Loucy (cell line): ENCODE measurements at regions not wholly inside any gene's neighbourhood (a gene's known extent, or its start where the extent isn't known, plus 50 kb on each side); places are given as distances from the start of the nearest gene placed in this dataset.

Source experiments
- EZH2phosphoT487 ChIP-seq: fragments of 200-600 bp; IDR thresholded peaks from 2 replicates; pipeline ENCODE4 v1.6.1; 2018; ENCODE audit warnings: antibody characterized with exemption, mild to moderate bottlenecking, moderate library complexity, borderline replicate concordance
- TF ChIP-seq, protein P1 (sequence below): fragments of 200-600 bp; sonication (generic); conservative IDR thresholded peaks from 2 replicates; pipeline ENCODE4 v1.5.1; 2014; ENCODE audit warnings: mild to moderate bottlenecking, antibody characterized with exemption, low read length

DNA sequence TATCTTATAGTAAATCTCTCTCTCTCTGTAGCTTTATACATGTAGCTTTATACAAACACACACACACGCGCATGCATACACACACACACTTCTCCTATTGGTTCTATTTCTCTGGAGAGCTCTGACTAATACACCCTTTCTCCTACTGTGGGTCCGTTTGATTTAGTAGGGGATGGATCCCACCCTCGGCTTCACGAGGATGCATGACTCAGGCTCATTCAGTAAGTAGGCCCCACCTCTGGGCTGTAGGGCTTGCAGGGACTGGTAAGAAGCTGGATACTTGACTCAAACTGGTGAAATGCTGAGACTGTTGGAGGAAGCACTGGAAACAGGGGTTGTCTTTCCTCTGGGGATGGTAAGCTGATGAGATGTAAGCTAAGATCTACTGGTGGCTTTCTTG is 98.7 kb downstream of the SLC24A2 start:
- TF ChIP-seq, protein P1, sequence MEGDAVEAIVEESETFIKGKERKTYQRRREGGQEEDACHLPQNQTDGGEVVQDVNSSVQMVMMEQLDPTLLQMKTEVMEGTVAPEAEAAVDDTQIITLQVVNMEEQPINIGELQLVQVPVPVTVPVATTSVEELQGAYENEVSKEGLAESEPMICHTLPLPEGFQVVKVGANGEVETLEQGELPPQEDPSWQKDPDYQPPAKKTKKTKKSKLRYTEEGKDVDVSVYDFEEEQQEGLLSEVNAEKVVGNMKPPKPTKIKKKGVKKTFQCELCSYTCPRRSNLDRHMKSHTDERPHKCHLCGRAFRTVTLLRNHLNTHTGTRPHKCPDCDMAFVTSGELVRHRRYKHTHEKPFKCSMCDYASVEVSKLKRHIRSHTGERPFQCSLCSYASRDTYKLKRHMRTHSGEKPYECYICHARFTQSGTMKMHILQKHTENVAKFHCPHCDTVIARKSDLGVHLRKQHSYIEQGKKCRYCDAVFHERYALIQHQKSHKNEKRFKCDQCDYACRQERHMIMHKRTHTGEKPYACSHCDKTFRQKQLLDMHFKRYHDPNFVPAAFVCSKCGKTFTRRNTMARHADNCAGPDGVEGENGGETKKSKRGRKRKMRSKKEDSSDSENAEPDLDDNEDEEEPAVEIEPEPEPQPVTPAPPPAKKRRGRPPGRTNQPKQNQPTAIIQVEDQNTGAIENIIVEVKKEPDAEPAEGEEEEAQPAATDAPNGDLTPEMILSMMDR, result no peak
- no peak for TF ChIP-seq EZH2phosphoT487
